Left renal cortex interstitium (tissue), 4 donors: ENCODE measurements at regions not wholly inside any gene's neighbourhood (a gene's known extent, or its start where the extent isn't known, plus 50 kb on each side); places are given as distances from the start of the nearest gene placed in this dataset.

Experiments used
- DNase-seq, 4 donors: peaks; one replicate each; pipeline ENCODE4 v3.0.0-alpha.2; 2013; ENCODE audit warnings: low read depth in 4 of 4, low spot score in 2 of 4, missing footprints in 1 of 4

GRCh38 chr7:19623676-19624075 lies 85.2 kb downstream of the POLR1F start:
- no peak for DNase-seq

GRCh38 chr7:19621740-19622139 lies 87.1 kb downstream of the POLR1F start:
- DNase-seq: no peak

- no peak for DNase-seq
Measured at GRCh38 chr7:19620470-19620869, 88.4 kb downstream of the POLR1F start.

GRCh38 chr7:19619122-19619521 lies 89.7 kb downstream of the POLR1F start:
- DNase-seq: no peak

GRCh38 chr7:19617901-19618300 lies 90.9 kb downstream of the POLR1F start:
- DNase-seq: peak in 3 of 4 donors; percentile 13 to 32 (median 25)

- no peak for DNase-seq
Measured at GRCh38 chr7:19610194-19610943, 98.5 kb downstream of the POLR1F start.

GRCh38 chr7:19589446-19589845 lies 119.4 kb downstream of the POLR1F start:
- DNase-seq: no peak

- no peak for DNase-seq
Measured at GRCh38 chr7:19587291-19587690, 121.5 kb downstream of the POLR1F start.

- DNase-seq: no peak
Measured at GRCh38 chr7:19585761-19586160, 123.1 kb downstream of the POLR1F start.

- no peak for DNase-seq
Measured at GRCh38 chr7:19575909-19576557, 132.8 kb downstream of the POLR1F start.

- DNase-seq: peak; percentile 7 to 21 (median 15)
Measured at GRCh38 chr7:19574131-19574530, 134.7 kb downstream of the POLR1F start.

- no peak for DNase-seq
Measured at GRCh38 chr7:19572566-19572965, 136.3 kb downstream of the POLR1F start.

GRCh38 chr7:19567011-19567410 lies 141.8 kb downstream of the POLR1F start:
- no peak for DNase-seq

- no peak for DNase-seq
Measured at GRCh38 chr7:19565602-19566001, 143.2 kb downstream of the POLR1F start.

GRCh38 chr7:19561121-19561805 lies 147.6 kb downstream of the POLR1F start:
- DNase-seq: no peak

- DNase-seq: no peak
Measured at GRCh38 chr7:19560111-19560883, 148.5 kb downstream of the POLR1F start.

GRCh38 chr7:19558527-19558926 lies 150.3 kb downstream of the POLR1F start:
- DNase-seq: no peak

- no peak for DNase-seq
Measured at GRCh38 chr7:19557726-19558465, 150.9 kb downstream of the POLR1F start.

GRCh38 chr7:19554581-19554980 lies 154.3 kb downstream of the POLR1F start:
- DNase-seq: no peak

GRCh38 chr7:19552576-19552975 lies 156.3 kb downstream of the POLR1F start:
- DNase-seq: no peak
